ENCODE measurements at regions not wholly inside any gene's neighbourhood (a gene's known extent, or its start where the extent isn't known, plus 50 kb on each side); places are given as distances from the start of the nearest gene placed in this dataset.
"Not testable (repeated sequence)": the region's sequence is repeated elsewhere in the genome, so short reads cannot be mapped to it uniquely, and the experiment has no call there.

- Histone ChIP-seq H3K9ac (ENCODE audit: control insufficient read depth, insufficient read depth, low read length) (no peak overlapping the region), H3K4me1 (ENCODE audit: control insufficient read depth, insufficient read depth, low read length) (no peaks in the 10 kb centered on the region), H3K27me3 (replicated peaks in 1 of 2; ENCODE audit: control insufficient read depth in 2 of 2, insufficient read depth in 2 of 2, low read length in 1 of 2) (no peaks in the 10 kb centered on the region), H3K36me3 (ENCODE audit: control insufficient read depth in 2 of 2, insufficient read depth in 2 of 2, low read length in 1 of 2) (no peaks in the 10 kb centered on the region), H3K79me2 (ENCODE audit: control insufficient read depth, insufficient read depth, low read length) (no peaks in the 10 kb centered on the region), H3K4me3 (no peak overlapping the region), H3K27ac (ENCODE audit: control insufficient read depth, insufficient read depth) (no peak overlapping the region), H3K4me2 (ENCODE audit: control insufficient read depth, insufficient read depth) (no peak overlapping the region), H3K9me3 (replicated peaks; ENCODE audit: control insufficient read depth, insufficient read depth, low read length) (no peaks in the 10 kb centered on the region), H4K20me1 (ENCODE audit: control insufficient read depth, insufficient read depth) (no peaks in the 10 kb centered on the region), H2AFZ (ENCODE audit: control insufficient read depth, low read depth, low read length) (no peak overlapping the region)
- POLR2A ChIA-PET, result no interaction called here
- RAD21 ChIA-PET (ENCODE audit: unreplicated experiment), result no interaction called here
- WGBS (ENCODE audit: insufficient coverage, insufficient replicate concordance, low lambda C conversion rate, missing lambda C conversion rate), result 16% methylated on average over 4 of the region's 4 CpGs
- SMC1A ChIA-PET (ENCODE audit: uncharacterized antibody, unreplicated experiment), result interaction anchor here (0.6 kb wide), 1 partner anchor 74 kb away, joined by 3 read pairs; no protein-coding TSS in a partner anchor
- FAIRE-seq (no peak), ATAC-seq (no peak), DNase-seq (ENCODE audit: low read depth, low spot score) (no peak)
- intact Hi-C loops (cut with micrococcal nuclease; ENCODE audit: unreplicated experiment) (no loop called here), in situ Hi-C loops (cut with MboI) (no loop called here)
- TF ChIP-seq WRNIP1 (IDR thresholded peaks at IDR 0.05; ENCODE audit: borderline replicate concordance, low read depth, low read length) (no peak), KAT2A (conservative IDR thresholded peaks at IDR 0.05; ENCODE audit: control insufficient read depth, low read depth, low read length) (no peak), RBBP5 (conservative IDR thresholded peaks at IDR 0.05) (no peak), CREB1 (IDR thresholded peaks at IDR 0.05; ENCODE audit: low read depth) (no peak), CBFB (IDR thresholded peaks at IDR 0.05; ENCODE audit: low read depth) (no peak), ZNF217 (IDR thresholded peaks at IDR 0.05) (no peak), FOXM1 (IDR thresholded peaks at IDR 0.05; ENCODE audit: low read depth, low read length) (no peak), POLR2AphosphoS5 (IDR thresholded peaks at IDR 0.05; ENCODE audit: low read length) (no peak), FOXK2 (IDR thresholded peaks at IDR 0.05) (no peak), STAT1 (conservative IDR thresholded peaks at IDR 0.05) (no peak), ZSCAN29 (IDR thresholded peaks at IDR 0.05) (no peak)
- BruUV-seq (replicated peaks), result no TSS peak
- CTCF ChIA-PET, result no interaction called here
Measured at GRCh38 chr2:80942766-80943165, 638.2 kb upstream of the LRRTM1 start.

GRCh38 chr2:80938463-80938862, 633.9 kb upstream of the LRRTM1 start:
- no peak for FAIRE-seq
- no TSS peak for BruUV-seq (replicated peaks)
- no peak for ATAC-seq
- in situ Hi-C loops (cut with MboI) (no loop called here), intact Hi-C loops (cut with micrococcal nuclease; ENCODE audit: unreplicated experiment) (no loop called here)
- H3K9ac ChIP-seq (ENCODE audit: control insufficient read depth, insufficient read depth, low read length), result no peak overlapping the region
- H2AFZ ChIP-seq (ENCODE audit: control insufficient read depth, low read depth, low read length), result no peak overlapping the region
- no peaks in the 10 kb centered on the region for H3K4me1 ChIP-seq (ENCODE audit: control insufficient read depth, insufficient read depth, low read length)
- no peaks in the 10 kb centered on the region for H3K79me2 ChIP-seq (ENCODE audit: control insufficient read depth, insufficient read depth, low read length)
- ChIA-PET POLR2A (no interaction called here), CTCF (no interaction called here), RAD21 (ENCODE audit: unreplicated experiment) (no interaction called here), SMC1A (ENCODE audit: uncharacterized antibody, unreplicated experiment) (no interaction called here)
- H3K4me3 ChIP-seq, result no peak overlapping the region
- H3K27ac ChIP-seq (ENCODE audit: control insufficient read depth, insufficient read depth), result no peak overlapping the region
- H3K36me3 ChIP-seq (ENCODE audit: control insufficient read depth in 2 of 2, insufficient read depth in 2 of 2, low read length in 1 of 2), result no peaks in the 10 kb centered on the region
- no peaks in the 10 kb centered on the region for H3K9me3 ChIP-seq (replicated peaks; ENCODE audit: control insufficient read depth, insufficient read depth, low read length)
- WGBS (ENCODE audit: insufficient coverage, insufficient replicate concordance, low lambda C conversion rate, missing lambda C conversion rate), result 14% methylated on average over 3 of the region's 3 CpGs
- TF ChIP-seq GATAD2B (conservative IDR thresholded peaks at IDR 0.05; ENCODE audit: low read depth) (no peak), CREB1 (IDR thresholded peaks at IDR 0.05; ENCODE audit: low read depth) (no peak)
- no peaks in the 10 kb centered on the region for H4K20me1 ChIP-seq (ENCODE audit: control insufficient read depth, insufficient read depth)
- DNase-seq (ENCODE audit: low read depth, low spot score), result no peak
- H3K27me3 ChIP-seq (replicated peaks in 1 of 2; ENCODE audit: control insufficient read depth in 2 of 2, insufficient read depth in 2 of 2, low read length in 1 of 2), result no peaks in the 10 kb centered on the region
- H3K4me2 ChIP-seq (ENCODE audit: control insufficient read depth, insufficient read depth), result no peak overlapping the region

GRCh38 chr2:80931820-80932219, 627.3 kb upstream of the LRRTM1 start:
- H3K4me2 ChIP-seq (ENCODE audit: control insufficient read depth, insufficient read depth); in situ Hi-C loops (cut with MboI); RAD21 ChIA-PET (ENCODE audit: unreplicated experiment); H3K27ac ChIP-seq (ENCODE audit: control insufficient read depth, insufficient read depth); H4K20me1 ChIP-seq (ENCODE audit: control insufficient read depth, insufficient read depth); DNase-seq (ENCODE audit: low read depth, low spot score); BruUV-seq (replicated peaks); H3K9me3 ChIP-seq (replicated peaks; ENCODE audit: control insufficient read depth, insufficient read depth, low read length); FAIRE-seq; POLR2A ChIA-PET; H3K27me3 ChIP-seq (replicated peaks in 1 of 2; ENCODE audit: control insufficient read depth in 2 of 2, insufficient read depth in 2 of 2, low read length in 1 of 2); H2AFZ ChIP-seq (ENCODE audit: control insufficient read depth, low read depth, low read length); ATAC-seq; SMC1A ChIA-PET (ENCODE audit: uncharacterized antibody, unreplicated experiment); H3K36me3 ChIP-seq (ENCODE audit: control insufficient read depth in 2 of 2, insufficient read depth in 2 of 2, low read length in 1 of 2); H3K9ac ChIP-seq (ENCODE audit: control insufficient read depth, insufficient read depth, low read length); H3K4me3 ChIP-seq; H3K79me2 ChIP-seq (ENCODE audit: control insufficient read depth, insufficient read depth, low read length); H3K4me1 ChIP-seq (ENCODE audit: control insufficient read depth, insufficient read depth, low read length); CTCF ChIA-PET; intact Hi-C loops (cut with micrococcal nuclease; ENCODE audit: unreplicated experiment): not testable (repeated sequence)
- 90% methylated on average over 6 of the region's 6 CpGs for WGBS (ENCODE audit: insufficient coverage, insufficient replicate concordance, low lambda C conversion rate, missing lambda C conversion rate)
